GM21529 (cell line): ENCODE measurements at regions not wholly inside any gene's neighbourhood (a gene's known extent, or its start where the extent isn't known, plus 50 kb on each side); places are given as distances from the start of the nearest gene placed in this dataset.

Source experiments
- ATAC-seq: cut with Tn5 transposase; IDR thresholded peaks from one replicate; pipeline ENCODE4 v1.9.1; 2021; ENCODE audit not compliant: unreplicated experiment

- no peak for ATAC-seq
Observed at GRCh38 chr2:65486802-65487201, 54.4 kb upstream of the SPRED2 start.

DNA sequence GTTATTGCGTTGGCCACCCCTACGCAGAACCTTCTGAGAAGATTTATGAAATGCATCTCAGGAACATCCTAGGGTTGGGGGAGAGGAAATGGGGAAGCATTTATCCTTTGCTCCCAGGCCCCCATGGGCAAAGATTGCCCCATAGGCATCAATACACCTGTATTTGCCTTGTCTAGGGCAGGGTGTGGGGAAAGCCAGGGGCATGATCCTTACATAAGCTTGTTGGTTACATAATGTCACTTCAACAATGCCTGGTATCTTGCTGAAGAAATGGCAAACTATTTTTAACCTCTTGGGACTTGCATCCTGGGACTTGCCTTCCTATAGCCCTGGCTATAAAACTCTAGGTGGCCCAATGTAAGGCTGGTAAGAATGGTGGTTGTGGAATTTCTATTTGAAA is 53.9 kb upstream of the SPRED2 start:
- ATAC-seq: no peak

DNA sequence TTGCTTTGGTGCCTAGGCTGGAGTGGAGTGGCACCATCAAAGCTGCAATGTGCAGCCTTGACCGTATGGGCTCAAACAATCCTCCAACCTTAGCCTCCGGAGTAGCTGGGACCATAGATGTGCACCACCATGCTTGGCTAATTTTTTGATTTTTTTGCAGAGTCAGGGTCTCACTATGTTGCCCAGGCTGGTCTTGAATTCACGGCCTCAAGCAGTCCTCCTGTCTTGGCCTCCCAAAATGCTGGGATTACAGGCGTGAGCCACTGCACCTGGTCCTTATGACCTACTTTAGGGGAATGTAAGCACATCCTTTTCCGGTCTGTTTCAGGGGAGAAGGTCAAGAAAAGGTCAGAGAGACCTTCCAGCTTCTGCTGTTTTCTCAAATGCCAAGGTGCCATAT is 53.4 kb upstream of the SPRED2 start:
- no peak for ATAC-seq

DNA sequence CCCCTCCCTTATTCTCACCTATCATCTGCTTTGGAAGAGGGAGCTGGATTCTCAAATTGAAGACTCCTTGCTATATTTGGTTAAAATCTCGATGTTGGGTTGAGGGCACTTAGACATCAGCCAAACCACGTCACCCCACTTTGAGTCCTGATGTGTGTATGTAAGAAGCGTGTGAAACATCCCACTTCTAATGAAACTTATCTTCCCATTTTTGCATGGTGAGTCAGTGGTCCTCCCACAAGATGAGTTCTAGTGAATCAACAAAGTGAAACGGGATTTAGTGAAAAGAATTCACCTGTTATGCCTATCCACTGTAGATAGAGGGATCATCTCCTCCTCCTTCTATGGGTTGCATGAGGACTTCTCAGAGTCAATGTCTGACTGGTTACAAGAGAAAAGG is 51.4 kb upstream of the SPRED2 start:
- no peak for ATAC-seq

DNA sequence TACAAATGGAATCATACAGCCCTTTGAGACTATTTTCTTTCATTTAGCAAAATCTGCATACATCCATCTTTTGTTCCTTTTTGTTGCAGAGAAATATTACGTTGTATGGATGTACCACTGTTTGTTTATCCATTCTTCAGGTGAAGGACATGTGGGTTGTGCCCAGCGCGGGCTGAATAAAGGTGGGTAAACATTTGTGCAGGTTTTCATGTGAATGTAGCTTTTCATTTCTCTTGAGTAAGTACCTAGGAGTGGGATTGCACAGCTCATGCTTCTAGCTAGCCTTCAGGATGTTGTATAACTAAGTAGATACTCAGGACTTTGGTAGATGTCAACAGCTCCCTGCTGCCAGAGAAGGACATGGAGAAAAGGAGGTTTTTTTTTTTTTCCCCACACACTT is 50.6 kb upstream of the SPRED2 start:
- ATAC-seq: no peak
